ENCODE measurements at regions not wholly inside any gene's neighbourhood (a gene's known extent, or its start where the extent isn't known, plus 50 kb on each side); places are given as distances from the start of the nearest gene placed in this dataset.

- no peak for DNase-seq (ENCODE audit: low read depth)
- no peak overlapping the region for H3K4me3 ChIP-seq (ENCODE audit: low read length)
- TF ChIP-seq CTCF (conservative IDR thresholded peaks at IDR 0.05; ENCODE audit: low read length), result no peak
These were observed 140.9 kb upstream of the TP63 start for GRCh38 chr3:189490337-189490736.

- peak; percentile 50 for DNase-seq (ENCODE audit: low read depth)
- TF ChIP-seq CTCF (conservative IDR thresholded peaks at IDR 0.05; ENCODE audit: low read length), result no peak
- no peak overlapping the region for H3K4me3 ChIP-seq (ENCODE audit: low read length)
These were observed 140.4 kb upstream of the TP63 start for GRCh38 chr3:189490749-189491148.

- no peak for TF ChIP-seq CTCF (conservative IDR thresholded peaks at IDR 0.05; ENCODE audit: low read length)
- DNase-seq (ENCODE audit: low read depth), result no peak
- no peak overlapping the region for H3K4me3 ChIP-seq (ENCODE audit: low read length)
These were observed 139.4 kb upstream of the TP63 start for GRCh38 chr3:189491831-189492230.

- DNase-seq (ENCODE audit: low read depth), result no peak
- H3K4me3 ChIP-seq (ENCODE audit: low read length), result no peak overlapping the region
- TF ChIP-seq CTCF (conservative IDR thresholded peaks at IDR 0.05; ENCODE audit: low read length), result no peak
These were observed 137.9 kb upstream of the TP63 start for GRCh38 chr3:189493271-189493670.

- no peak for DNase-seq (ENCODE audit: low read depth)
- no peak for TF ChIP-seq CTCF (conservative IDR thresholded peaks at IDR 0.05; ENCODE audit: low read length)
- H3K4me3 ChIP-seq (ENCODE audit: low read length), result no peak overlapping the region
These were observed 136.6 kb upstream of the TP63 start for GRCh38 chr3:189494632-189495031.

- TF ChIP-seq CTCF (conservative IDR thresholded peaks at IDR 0.05; ENCODE audit: low read length), result no peak
- no peak overlapping the region for H3K4me3 ChIP-seq (ENCODE audit: low read length)
- no peak for DNase-seq (ENCODE audit: low read depth)
These were observed 134.6 kb upstream of the TP63 start for GRCh38 chr3:189496375-189497138.

GRCh38 chr3:189498995-189499704 is 132.0 kb upstream of the TP63 start:
- no peak for DNase-seq (ENCODE audit: low read depth)
- H3K4me3 ChIP-seq (ENCODE audit: low read length), result no peak overlapping the region

More at GRCh38 chr3:189498995-189499704, 132.0 kb upstream of the TP63 start:
- no peak for TF ChIP-seq CTCF (conservative IDR thresholded peaks at IDR 0.05; ENCODE audit: low read length)

Data from AG10803 (cell line).